ENCODE measurements at regions not wholly inside any gene's neighbourhood (a gene's known extent, or its start where the extent isn't known, plus 50 kb on each side); places are given as distances from the start of the nearest gene placed in this dataset.

- FAIRE-seq (no peak), DNase-seq (ENCODE audit: insufficient read length, low spot score) (no peak)
- TF ChIP-seq POLR2A (IDR thresholded peaks at IDR 0.05; ENCODE audit: low read depth, low read length): no peak
Measured at GRCh38 chr9:7305677-7306076, 493.9 kb downstream of the DMAC1 start.

GRCh38 chr9:7304627-7304995 is 495.0 kb downstream of the DMAC1 start:
- DNase-seq (ENCODE audit: insufficient read length, low spot score) (no peak), FAIRE-seq (no peak)
- TF ChIP-seq POLR2A (IDR thresholded peaks at IDR 0.05; ENCODE audit: low read depth, low read length): no peak

- TF ChIP-seq POLR2A (IDR thresholded peaks at IDR 0.05; ENCODE audit: low read depth, low read length): no peak
- no peak for FAIRE-seq
Measured at GRCh38 chr9:7303907-7304626, 495.5 kb downstream of the DMAC1 start.

GRCh38 chr9:7300484-7300883 is 499.1 kb downstream of the DMAC1 start:
- no peak for TF ChIP-seq POLR2A (IDR thresholded peaks at IDR 0.05; ENCODE audit: low read depth, low read length)
- DNase-seq (ENCODE audit: insufficient read length, low spot score) (no peak), FAIRE-seq (no peak)

More at GRCh38 chr9:7303907-7304626, 495.5 kb downstream of the DMAC1 start:
- DNase-seq (ENCODE audit: insufficient read length, low spot score): no peak

- no peak for DNase-seq (ENCODE audit: insufficient read length, low spot score)
- no peak for TF ChIP-seq POLR2A (IDR thresholded peaks at IDR 0.05; ENCODE audit: low read depth, low read length)
- FAIRE-seq: no peak
Measured at GRCh38 chr9:7298123-7298522, 501.5 kb downstream of the DMAC1 start.

- no peak for DNase-seq (ENCODE audit: insufficient read length, low spot score)
- FAIRE-seq: no peak
- no peak for TF ChIP-seq POLR2A (IDR thresholded peaks at IDR 0.05; ENCODE audit: low read depth, low read length)
Measured at GRCh38 chr9:7297521-7297920, 502.1 kb downstream of the DMAC1 start.

GRCh38 chr9:7293091-7293490 is 506.5 kb downstream of the DMAC1 start:
- FAIRE-seq: no peak
- DNase-seq (ENCODE audit: insufficient read length, low spot score): no peak

GRCh38 chr9:7289773-7290172 is 509.8 kb downstream of the DMAC1 start:
- FAIRE-seq (no peak), DNase-seq (ENCODE audit: insufficient read length, low spot score) (no peak)
- no peak for TF ChIP-seq POLR2A (IDR thresholded peaks at IDR 0.05; ENCODE audit: low read depth, low read length)

More at GRCh38 chr9:7293091-7293490, 506.5 kb downstream of the DMAC1 start:
- no peak for TF ChIP-seq POLR2A (IDR thresholded peaks at IDR 0.05; ENCODE audit: low read depth, low read length)

GRCh38 chr9:7287986-7288385 is 511.6 kb downstream of the DMAC1 start:
- TF ChIP-seq POLR2A (IDR thresholded peaks at IDR 0.05; ENCODE audit: low read depth, low read length): no peak
- DNase-seq (ENCODE audit: insufficient read length, low spot score): no peak
- FAIRE-seq: no peak

- FAIRE-seq: no peak
- TF ChIP-seq POLR2A (IDR thresholded peaks at IDR 0.05; ENCODE audit: low read depth, low read length): no peak
- DNase-seq (ENCODE audit: insufficient read length, low spot score): no peak
Measured at GRCh38 chr9:7287065-7287464, 512.5 kb downstream of the DMAC1 start.

GRCh38 chr9:7286101-7286500 is 513.5 kb downstream of the DMAC1 start:
- no peak for DNase-seq (ENCODE audit: insufficient read length, low spot score)
- FAIRE-seq: no peak
- TF ChIP-seq POLR2A (IDR thresholded peaks at IDR 0.05; ENCODE audit: low read depth, low read length): no peak

GRCh38 chr9:7285199-7285598 is 514.4 kb downstream of the DMAC1 start:
- FAIRE-seq (no peak), DNase-seq (ENCODE audit: insufficient read length, low spot score) (no peak)
- no peak for TF ChIP-seq POLR2A (IDR thresholded peaks at IDR 0.05; ENCODE audit: low read depth, low read length)

- FAIRE-seq: no peak
- no peak for TF ChIP-seq POLR2A (IDR thresholded peaks at IDR 0.05; ENCODE audit: low read depth, low read length)
- DNase-seq (ENCODE audit: insufficient read length, low spot score): no peak
Measured at GRCh38 chr9:7284517-7284916, 515.1 kb downstream of the DMAC1 start.

- TF ChIP-seq POLR2A (IDR thresholded peaks at IDR 0.05; ENCODE audit: low read depth, low read length): no peak
- no peak for DNase-seq (ENCODE audit: insufficient read length, low spot score)
- no peak for FAIRE-seq
Measured at GRCh38 chr9:7284117-7284516, 515.5 kb downstream of the DMAC1 start.

GRCh38 chr9:7273575-7273974 is 515.8 kb downstream of the KDM4C start:
- no peak for TF ChIP-seq POLR2A (IDR thresholded peaks at IDR 0.05; ENCODE audit: low read depth, low read length)
- DNase-seq (ENCODE audit: insufficient read length, low spot score) (no peak), FAIRE-seq (no peak)
